H7 (cell line): ENCODE measurements at regions not wholly inside any gene's neighbourhood (a gene's known extent, or its start where the extent isn't known, plus 50 kb on each side); places are given as distances from the start of the nearest gene placed in this dataset.
"Not testable (repeated sequence)": the region's sequence is repeated elsewhere in the genome, so short reads cannot be mapped to it uniquely, and the experiment has no call there.

Source experiments
- DNase-seq: peaks from one replicate; pipeline ENCODE4 v3.0.0; 2012
- H3K27me3 ChIP-seq: 2 replicates; pipeline ENCODE4 v1.6.0; 2011; ENCODE audit warnings: mild to moderate bottlenecking, low read length; ENCODE audit not compliant: control insufficient read depth, insufficient read depth
- H3K36me3 ChIP-seq: replicated peaks from 2 replicates; pipeline ENCODE4 v1.5.1; 2011; ENCODE audit warnings: low read length; ENCODE audit not compliant: control insufficient read depth, insufficient read depth
- H3K4me3 ChIP-seq: 2 replicates; pipeline ENCODE4 v1.5.1; 2011; ENCODE audit warnings: low read depth, mild to moderate bottlenecking, control low read depth, low read length, moderate library complexity; ENCODE audit not compliant: insufficient read depth

- Histone ChIP-seq H3K27me3 (no peaks in the 10 kb centered on the region), H3K36me3 (no peaks in the 10 kb centered on the region), H3K4me3 (no peak overlapping the region)
- no peak for DNase-seq
Measured at GRCh38 chr12:42732908-42733411, 143.4 kb upstream of the PRICKLE1 start.

GRCh38 chr12:42730291-42730690, 140.7 kb upstream of the PRICKLE1 start:
- no peaks in the 10 kb centered on the region for H3K36me3 ChIP-seq
- no peak overlapping the region for H3K4me3 ChIP-seq
- no peak for DNase-seq
- H3K27me3 ChIP-seq: no peaks in the 10 kb centered on the region

DNA sequence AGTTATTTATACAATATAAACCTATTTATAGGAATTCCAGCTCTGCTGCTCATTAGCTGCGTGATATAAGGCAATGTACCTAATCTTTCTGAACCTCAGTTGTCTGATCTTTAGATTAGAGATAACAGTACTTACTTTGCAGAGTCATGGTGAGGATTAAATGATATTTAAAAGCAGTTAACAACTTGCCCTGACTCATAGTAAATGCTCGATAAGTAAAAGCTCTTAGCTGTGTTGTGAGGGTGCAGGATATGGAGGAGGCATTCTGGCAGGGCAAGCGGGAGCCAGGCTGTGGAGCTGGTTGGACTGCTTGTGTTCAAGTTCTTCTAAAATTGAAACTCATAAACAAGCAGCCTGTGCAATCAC, 140.0 kb upstream of the PRICKLE1 start:
- Histone ChIP-seq H3K27me3 (no peaks in the 10 kb centered on the region), H3K36me3 (no peaks in the 10 kb centered on the region), H3K4me3 (no peak overlapping the region)
- DNase-seq: no peak

- no peak overlapping the region for H3K4me3 ChIP-seq
- H3K27me3 ChIP-seq: no peaks in the 10 kb centered on the region
- H3K36me3 ChIP-seq: no peaks in the 10 kb centered on the region
- DNase-seq: no peak
Measured at GRCh38 chr12:42728770-42729534, 139.4 kb upstream of the PRICKLE1 start.

- Histone ChIP-seq H3K27me3 (no peaks in the 10 kb centered on the region), H3K36me3 (no peaks in the 10 kb centered on the region), H3K4me3 (no peak overlapping the region)
- no peak for DNase-seq
Measured at GRCh38 chr12:42728287-42728686, 138.7 kb upstream of the PRICKLE1 start.

DNA sequence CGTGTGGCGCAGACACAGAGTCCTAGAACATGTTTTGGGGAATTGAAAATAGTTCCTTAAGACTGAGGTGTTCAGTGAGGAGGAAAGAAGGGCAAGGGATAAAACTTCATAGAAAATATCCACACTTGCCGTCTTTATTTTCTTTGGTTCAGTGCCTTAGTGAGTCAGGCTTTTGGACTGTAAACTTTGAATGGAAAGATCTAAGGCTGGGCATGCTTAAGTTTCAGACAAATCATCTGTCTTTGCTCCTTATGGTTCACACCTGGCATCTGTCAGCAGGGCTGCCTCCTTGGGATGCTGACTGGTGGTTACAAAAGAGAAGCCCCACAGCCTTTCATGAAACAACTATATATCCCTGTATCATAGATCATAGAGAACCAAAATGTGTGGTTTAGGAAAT, 136.3 kb upstream of the PRICKLE1 start:
- H3K27me3 ChIP-seq: no peaks in the 10 kb centered on the region
- no peak overlapping the region for H3K4me3 ChIP-seq
- H3K36me3 ChIP-seq: no peaks in the 10 kb centered on the region
- no peak for DNase-seq

DNA sequence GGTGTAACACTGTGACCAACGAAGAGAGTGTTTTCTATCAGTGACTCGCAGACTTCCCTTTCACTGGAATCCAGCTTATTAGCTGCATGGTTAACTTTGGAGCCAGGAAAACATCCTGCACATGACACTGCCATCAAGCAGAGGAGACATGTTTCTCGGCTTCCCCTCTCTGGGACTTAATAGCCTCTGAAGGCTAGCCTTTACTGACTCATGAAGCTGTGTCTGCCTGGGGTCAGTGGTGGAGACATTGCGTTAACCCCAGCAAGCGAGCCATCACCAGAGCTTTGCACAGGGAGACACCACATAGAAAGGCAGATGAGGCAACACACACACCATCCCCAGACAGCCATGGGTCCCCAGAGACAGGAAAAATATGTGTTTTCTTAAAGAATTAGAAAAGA, 126.9 kb upstream of the PRICKLE1 start:
- Histone ChIP-seq H3K27me3 (no peaks in the 10 kb centered on the region), H3K36me3 (no peaks in the 10 kb centered on the region), H3K4me3 (no peak overlapping the region)
- no peak for DNase-seq

DNA sequence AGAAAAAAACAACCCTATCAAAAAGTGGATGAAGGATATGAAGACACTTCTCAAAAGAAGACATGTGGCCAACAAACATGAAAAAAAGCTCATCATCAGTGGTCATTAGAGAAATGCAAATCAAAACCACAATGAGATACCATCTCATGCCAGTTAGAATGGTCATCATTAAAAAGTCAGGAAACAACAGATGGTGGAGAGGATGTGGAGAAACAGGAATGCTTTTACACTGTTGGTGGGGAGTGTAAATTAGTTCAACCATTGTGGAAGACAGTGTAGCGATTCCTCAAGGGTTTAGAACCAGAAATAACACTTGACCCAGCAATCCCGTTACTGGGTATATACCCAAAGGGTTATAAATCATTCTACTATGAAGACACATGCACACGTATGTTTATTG, 124.0 kb upstream of the PRICKLE1 start:
- not testable (repeated sequence) for H3K4me3 ChIP-seq, H3K36me3 ChIP-seq, H3K27me3 ChIP-seq, DNase-seq

DNA sequence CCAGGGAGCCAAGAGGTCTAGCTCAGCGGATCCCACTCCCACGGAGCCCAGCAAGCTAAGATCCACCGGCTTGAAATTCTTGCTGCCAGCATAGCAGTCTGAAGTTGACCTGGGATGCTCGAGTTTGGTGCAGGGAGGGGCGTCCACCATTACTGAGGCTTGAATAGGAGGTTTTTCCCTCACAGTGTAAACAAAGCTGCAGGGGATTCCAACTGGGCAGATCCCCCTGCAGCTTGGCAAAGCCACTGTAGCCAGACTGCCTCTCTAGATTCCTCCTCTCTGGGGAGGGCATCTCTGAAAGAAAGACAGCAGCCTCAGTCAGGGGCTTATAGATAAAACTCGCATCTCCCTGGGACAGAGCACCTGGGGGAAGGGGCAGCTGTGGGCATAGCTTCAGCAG, 118.8 kb upstream of the PRICKLE1 start:
- not testable (repeated sequence) for DNase-seq, H3K27me3 ChIP-seq, H3K36me3 ChIP-seq, H3K4me3 ChIP-seq

- Histone ChIP-seq H3K4me3 (no peak overlapping the region), H3K27me3 (no peaks in the 10 kb centered on the region), H3K36me3 (no peaks in the 10 kb centered on the region)
- DNase-seq: no peak
Measured at GRCh38 chr12:42707312-42708226, 118.0 kb upstream of the PRICKLE1 start.

DNA sequence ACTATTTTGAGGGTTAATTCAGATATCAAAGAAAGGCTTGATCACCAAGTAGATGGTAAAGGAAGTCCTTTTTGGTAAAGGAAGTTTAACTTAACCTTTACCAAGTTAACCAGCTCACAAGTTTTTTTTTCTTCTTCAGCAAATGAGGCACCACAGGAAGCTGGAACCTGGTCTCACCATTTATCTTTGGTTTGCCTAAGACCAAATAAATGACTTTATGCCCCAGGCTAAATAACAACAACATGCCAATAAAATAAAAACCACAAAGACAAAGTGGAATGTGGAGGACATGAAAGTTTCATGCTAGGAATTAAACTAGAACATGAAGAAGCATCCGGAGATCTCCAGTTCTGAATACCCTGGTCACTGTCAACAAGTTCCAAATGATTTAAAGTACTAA, 116.8 kb upstream of the PRICKLE1 start:
- no peak for DNase-seq
- H3K4me3 ChIP-seq: no peak overlapping the region
- no peaks in the 10 kb centered on the region for H3K36me3 ChIP-seq
- H3K27me3 ChIP-seq: no peaks in the 10 kb centered on the region

- no peak for DNase-seq
- Histone ChIP-seq H3K4me3 (no peak overlapping the region), H3K27me3 (no peaks in the 10 kb centered on the region), H3K36me3 (no peaks in the 10 kb centered on the region)
Measured at GRCh38 chr12:42705863-42706262, 116.3 kb upstream of the PRICKLE1 start.

GRCh38 chr12:42704810-42705401, 115.4 kb upstream of the PRICKLE1 start:
- Histone ChIP-seq H3K36me3 (no peaks in the 10 kb centered on the region), H3K4me3 (no peak overlapping the region), H3K27me3 (no peaks in the 10 kb centered on the region)
- no peak for DNase-seq

DNA sequence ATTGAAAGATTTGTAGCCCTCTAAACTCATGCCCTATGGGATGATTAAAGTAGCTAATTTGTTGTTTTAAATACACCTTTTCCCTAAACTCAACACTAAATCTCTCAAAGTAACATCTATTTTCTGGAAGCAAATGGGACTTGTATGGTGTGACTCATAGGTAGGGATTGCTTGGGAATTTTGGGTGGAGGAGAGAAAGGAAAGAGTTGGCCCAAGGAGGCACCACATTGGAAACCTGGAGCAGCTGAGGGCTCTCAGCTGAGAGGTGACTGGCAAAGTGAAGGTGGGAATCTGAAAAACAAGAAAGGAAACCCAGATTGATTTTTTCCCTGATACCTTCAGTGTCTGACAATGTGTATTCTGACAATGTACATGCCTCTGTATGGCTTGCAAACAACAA, 114.8 kb upstream of the PRICKLE1 start:
- DNase-seq: no peak
- Histone ChIP-seq H3K4me3 (no peak overlapping the region), H3K27me3 (no peaks in the 10 kb centered on the region), H3K36me3 (no peaks in the 10 kb centered on the region)

DNA sequence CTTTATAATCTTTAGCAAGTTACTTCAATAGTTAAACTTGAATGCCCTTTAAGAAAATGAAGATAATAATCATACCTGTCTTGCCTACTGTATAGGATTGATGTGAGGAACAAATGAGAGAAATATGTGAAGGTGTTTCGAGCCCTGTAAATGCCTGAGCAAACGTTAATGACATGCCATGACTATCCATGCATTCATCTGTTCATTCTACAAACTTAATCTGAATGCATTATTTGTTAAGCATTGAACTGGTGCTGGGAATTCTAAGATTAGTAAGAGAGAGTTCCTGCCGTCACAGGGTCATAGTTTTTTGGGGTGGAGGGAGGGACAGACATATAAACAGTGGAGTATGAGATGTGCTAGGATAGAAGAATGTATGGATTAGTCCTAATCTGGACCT, 111.5 kb upstream of the PRICKLE1 start:
- no peak overlapping the region for H3K4me3 ChIP-seq
- DNase-seq: no peak
- no peaks in the 10 kb centered on the region for H3K27me3 ChIP-seq
- H3K36me3 ChIP-seq: no peaks in the 10 kb centered on the region
